Suprapubic skin (tissue), 4 donors: ENCODE measurements at regions not wholly inside any gene's neighbourhood (a gene's known extent, or its start where the extent isn't known, plus 50 kb on each side); places are given as distances from the start of the nearest gene placed in this dataset.

Experiments used
- DNase-seq, 2 donors: peaks; one replicate each; pipeline ENCODE4 v3.0.0-alpha.2; 2019; ENCODE audit warnings: low spot score in 2 of 2
- H3K27ac ChIP-seq: fragments of 200-600 bp; sonication (generic); one replicate; pipeline ENCODE4 v1.5.1; 2019
- H3K27me3 ChIP-seq: fragments of 200-600 bp; sonication (generic); one replicate; pipeline ENCODE4 v1.5.1; 2019
- H3K36me3 ChIP-seq: fragments of 200-600 bp; sonication (generic); one replicate; pipeline ENCODE4 v1.5.1; 2019
- H3K4me1 ChIP-seq: fragments of 200-600 bp; sonication (generic); one replicate; pipeline ENCODE4 v1.5.1; 2019
- H3K4me3 ChIP-seq: fragments of 200-600 bp; sonication (generic); one replicate; pipeline ENCODE4 v1.5.1; 2019; ENCODE audit warnings: mild to moderate bottlenecking
- H3K9me3 ChIP-seq: fragments of 200-600 bp; sonication (generic); one replicate; pipeline ENCODE4 v1.5.1; 2019
- CTCF ChIP-seq, 2 donors: fragments of 200-600 bp in 1 of 2; fragments of 450-650 bp in 1 of 2; sonication (generic) in 1 of 2; IDR thresholded peaks; one replicate each; pipeline ENCODE4 v1.5.1; 2016 to 2019; ENCODE audit warnings: antibody characterized with exemption in 2 of 2, mild to moderate bottlenecking in 1 of 2, moderate library complexity in 1 of 2
- EP300 ChIP-seq: sonication (generic); formaldehyde crosslinking; IDR thresholded peaks from one replicate; pipeline ENCODE4 v1.6.1; 2017; ENCODE audit warnings: antibody characterized with exemption
- POLR2A ChIP-seq, 2 donors: fragments of 450-650 bp; IDR thresholded peaks; one replicate each; pipeline ENCODE4 v1.6.1; 2017; ENCODE audit warnings: antibody characterized with exemption in 2 of 2, mild to moderate bottlenecking in 2 of 2, moderate library complexity in 2 of 2
- POLR2AphosphoS5 ChIP-seq, 3 donors: sonication (generic); formaldehyde crosslinking; IDR thresholded peaks; one replicate each; pipeline ENCODE4 v1.6.1; 2017; ENCODE audit warnings: antibody characterized with exemption in 3 of 3
- WGBS: methylation state at CpG from one replicate; pipeline ENCODE4 v1.1.5; 2018; 5-methylcytosine and 5-hydroxymethylcytosine counted together

DNA sequence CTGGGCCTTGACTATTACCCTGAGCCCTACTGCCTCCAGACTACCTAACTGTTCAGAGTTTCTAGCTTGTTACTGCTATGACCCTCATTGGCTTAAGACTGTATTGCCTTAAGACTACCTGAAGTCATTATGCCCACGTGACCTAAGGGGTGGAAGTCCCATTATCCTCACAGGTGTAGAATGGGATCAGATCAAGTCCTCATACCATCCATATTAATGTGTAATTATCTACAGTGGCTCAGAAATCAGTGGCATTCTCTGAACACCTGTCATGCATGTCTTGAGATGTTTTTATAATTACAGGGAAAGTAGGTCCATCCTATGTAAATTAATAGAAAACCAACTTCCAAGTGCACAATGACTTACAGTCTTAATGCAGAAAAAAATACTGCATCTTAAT lies 124.0 kb upstream of the CDC42EP3 start:
- no peak overlapping the region for H3K4me3 ChIP-seq
- no peak for TF ChIP-seq CTCF (IDR thresholded peaks at IDR 0.05)
- TF ChIP-seq POLR2A (IDR thresholded peaks at IDR 0.05): no peak
- no peak for TF ChIP-seq POLR2AphosphoS5 (IDR thresholded peaks at IDR 0.05)
- no peak for TF ChIP-seq EP300
- WGBS: 83% methylated on average over 1 of the region's 1 CpG
- no peaks in the 10 kb centered on the region for H3K4me1 ChIP-seq
- H3K9me3 ChIP-seq: no peaks in the 10 kb centered on the region
- H3K27me3 ChIP-seq: no peaks in the 10 kb centered on the region
- H3K36me3 ChIP-seq: no peaks in the 10 kb centered on the region
- no peak overlapping the region for H3K27ac ChIP-seq
- DNase-seq: no peak

DNA sequence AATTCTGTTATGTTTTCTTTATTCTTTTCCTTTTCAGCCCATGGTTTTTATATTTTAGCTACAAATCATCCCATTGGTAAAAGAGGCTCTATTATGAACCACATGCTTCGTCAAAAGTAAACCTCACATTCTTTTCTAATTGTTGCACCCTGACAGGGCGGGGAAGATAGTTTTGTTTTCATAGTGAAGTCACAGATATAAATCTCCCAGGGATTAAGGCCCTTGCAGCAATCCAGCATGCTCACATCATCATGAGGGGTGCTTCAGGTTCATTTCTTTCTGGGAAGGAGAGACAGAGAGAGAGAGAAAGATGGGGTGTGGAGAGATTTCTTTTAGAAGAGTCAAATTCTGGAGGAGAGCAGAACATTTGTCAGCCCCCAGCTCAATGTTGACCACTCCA lies 124.5 kb upstream of the CDC42EP3 start:
- 69% methylated on average over 2 of the region's 2 CpGs for WGBS
- Histone ChIP-seq H3K36me3 (no peaks in the 10 kb centered on the region), H3K27ac (no peak overlapping the region), H3K4me1 (no peaks in the 10 kb centered on the region), H3K9me3 (no peaks in the 10 kb centered on the region), H3K27me3 (no peaks in the 10 kb centered on the region), H3K4me3 (no peak overlapping the region)
- no peak for TF ChIP-seq POLR2A (IDR thresholded peaks at IDR 0.05)
- no peak for TF ChIP-seq POLR2AphosphoS5 (IDR thresholded peaks at IDR 0.05)
- no peak for TF ChIP-seq EP300
- TF ChIP-seq CTCF (IDR thresholded peaks at IDR 0.05): no peak
- no peak for DNase-seq

- Histone ChIP-seq H3K27me3 (no peaks in the 10 kb centered on the region), H3K27ac (no peak overlapping the region)
- DNase-seq: no peak
Measured at GRCh38 chr2:37796481-37796880, 125.0 kb upstream of the CDC42EP3 start.

GRCh38 chr2:37797081-37797480 lies 125.6 kb upstream of the CDC42EP3 start:
- Histone ChIP-seq H3K27me3 (no peaks in the 10 kb centered on the region), H3K4me1 (no peaks in the 10 kb centered on the region), H3K4me3 (no peak overlapping the region), H3K36me3 (no peaks in the 10 kb centered on the region), H3K27ac (no peak overlapping the region), H3K9me3 (no peaks in the 10 kb centered on the region)
- no peak for DNase-seq
- TF ChIP-seq POLR2AphosphoS5 (IDR thresholded peaks at IDR 0.05): no peak
- no peak for TF ChIP-seq EP300
- TF ChIP-seq CTCF (IDR thresholded peaks at IDR 0.05): no peak
- TF ChIP-seq POLR2A (IDR thresholded peaks at IDR 0.05): no peak
- 68% methylated on average over 3 of the region's 3 CpGs for WGBS

More at GRCh38 chr2:37796481-37796880, 125.0 kb upstream of the CDC42EP3 start:
- Histone ChIP-seq H3K4me3 (no peak overlapping the region), H3K9me3 (no peaks in the 10 kb centered on the region), H3K4me1 (no peaks in the 10 kb centered on the region), H3K36me3 (no peaks in the 10 kb centered on the region)
- TF ChIP-seq EP300 (no peak), CTCF (IDR thresholded peaks at IDR 0.05) (no peak), POLR2AphosphoS5 (IDR thresholded peaks at IDR 0.05) (no peak), POLR2A (IDR thresholded peaks at IDR 0.05) (no peak)
- 90% methylated on average over 4 of the region's 4 CpGs for WGBS

DNA sequence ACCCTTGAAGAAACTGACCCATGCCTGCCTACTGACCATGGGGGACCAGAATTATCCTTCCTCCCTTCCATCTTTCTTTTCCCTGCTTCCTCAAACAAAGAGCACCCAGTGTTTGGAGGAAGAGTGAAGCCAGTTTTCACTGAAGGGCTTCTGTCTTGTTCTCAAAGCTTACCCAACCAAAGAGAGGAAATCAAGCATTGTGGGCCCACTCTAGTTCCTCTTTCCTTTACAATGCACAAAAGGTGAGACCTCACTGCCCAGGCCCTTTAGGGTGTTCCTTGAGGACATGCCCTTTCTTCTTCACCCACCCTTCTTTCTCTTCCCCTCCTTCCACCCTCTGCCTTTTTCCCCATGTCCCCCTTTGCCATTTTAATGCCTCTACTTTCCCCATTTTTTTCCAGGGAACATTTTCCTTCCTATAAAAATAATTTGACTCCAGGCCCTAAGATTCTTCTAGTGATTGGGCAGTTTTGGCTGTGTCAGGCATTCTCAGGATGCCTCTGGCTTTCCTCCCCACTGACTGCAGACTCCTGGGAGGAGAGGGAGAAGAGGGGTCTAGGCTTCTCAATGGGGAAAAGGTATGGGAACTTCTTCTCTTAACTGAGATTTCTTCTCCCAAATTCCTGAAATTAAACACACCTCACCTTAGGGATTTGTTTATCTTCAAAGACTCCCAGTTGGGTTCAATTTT lies 126.6 kb upstream of the RMDN2 start:
- Histone ChIP-seq H3K4me1 (no peaks in the 10 kb centered on the region), H3K9me3 (no peaks in the 10 kb centered on the region), H3K27me3 (no peaks in the 10 kb centered on the region), H3K27ac (no peak overlapping the region), H3K4me3 (no peak overlapping the region), H3K36me3 (no peaks in the 10 kb centered on the region)
- DNase-seq: no peak
- TF ChIP-seq EP300: no peak
- TF ChIP-seq POLR2A (IDR thresholded peaks at IDR 0.05): no peak
- no peak for TF ChIP-seq POLR2AphosphoS5 (IDR thresholded peaks at IDR 0.05)
- no peak for TF ChIP-seq CTCF (IDR thresholded peaks at IDR 0.05)
